ENCODE measurements at regions not wholly inside any gene's neighbourhood (a gene's known extent, or its start where the extent isn't known, plus 50 kb on each side); places are given as distances from the start of the nearest gene placed in this dataset.

- Histone ChIP-seq H2AFZ (ENCODE audit: low read depth, low read length) (no peak overlapping the region), H3K9ac (replicated peaks; ENCODE audit: extremely low read depth, insufficient read depth, low read length) (no peak overlapping the region), H3K27ac (ENCODE audit: insufficient read depth, low read depth, low read length) (no peak overlapping the region), H3K79me2 (ENCODE audit: control insufficient read depth, insufficient read depth, low read length) (no peaks in the 10 kb centered on the region), H3K9me1 (replicated peaks; ENCODE audit: control insufficient read depth, extremely low read depth, insufficient read depth, low read length) (no peaks in the 10 kb centered on the region), H3K4me3 (replicated peaks in 1 of 3; ENCODE audit: insufficient read depth in 1 of 3, low read depth in 1 of 3, low read length in 3 of 3) (no peak overlapping the region), H3K9me3 (replicated peaks; ENCODE audit: control insufficient read depth, insufficient read depth, low read length) (no peaks in the 10 kb centered on the region), H3K4me2 (ENCODE audit: insufficient read depth, low read length) (no peak overlapping the region), H3K27me3 (ENCODE audit: control insufficient read depth in 2 of 2, insufficient read depth in 2 of 2, low read length in 2 of 2) (no peaks in the 10 kb centered on the region), H3K36me3 (ENCODE audit: control insufficient read depth in 2 of 2, extremely low read depth in 1 of 2, insufficient read depth in 2 of 2, low read length in 2 of 2) (no peaks in the 10 kb centered on the region), H3K4me1 (ENCODE audit: control insufficient read depth, extremely low read depth, insufficient read depth, low read length) (no peaks in the 10 kb centered on the region), H4K20me1 (replicated peaks; ENCODE audit: control insufficient read depth, extremely low read depth, insufficient read depth, low read length) (no peaks in the 10 kb centered on the region)
- intact Hi-C loops (cut with micrococcal nuclease) = no loop called here
- DNase-seq (ENCODE audit: low read depth, low spot score) (no peak), FAIRE-seq (no peak)
- CTCF ChIA-PET = interaction anchor here (0.5 kb wide), 1 partner anchor 571 kb away, joined by 4 read pairs; no protein-coding TSS in a partner anchor
- dilution Hi-C loops (cut with MboI; ENCODE audit: extremely low pct_ligation_motif_present, low sequenced_read_pairs) = no loop called here
- no TSS peak for BruUV-seq (replicated peaks)
- TF ChIP-seq POLR2AphosphoS5 (IDR thresholded peaks at IDR 0.05; ENCODE audit: insufficient read depth, low read depth, low read length) (no peak), FOS (IDR thresholded peaks at IDR 0.05; ENCODE audit: borderline replicate concordance, insufficient read depth, low read length) (no peak), MAX (IDR thresholded peaks at IDR 0.05; ENCODE audit: insufficient read depth, insufficient read length) (no peak), MYC (IDR thresholded peaks at IDR 0.05; ENCODE audit: low read depth, low read length) (no peak), EZH2 (IDR thresholded peaks at IDR 0.05; ENCODE audit: borderline replicate concordance, low read depth, low read length, severe bottlenecking) (no peak), GATA2 (IDR thresholded peaks at IDR 0.05; ENCODE audit: insufficient read depth, insufficient read length, low read depth, low read length) (no peak), POLR2A (IDR thresholded peaks at IDR 0.05; ENCODE audit: low read depth, low read length) (no peak), JUN (IDR thresholded peaks at IDR 0.05; ENCODE audit: borderline replicate concordance, insufficient read depth, insufficient read length, low read depth) (no peak)
- POLR2A ChIA-PET = no interaction called here
These were observed 394.6 kb downstream of the MED13L start for GRCh38 chr12:115882936-115883335.

DNA sequence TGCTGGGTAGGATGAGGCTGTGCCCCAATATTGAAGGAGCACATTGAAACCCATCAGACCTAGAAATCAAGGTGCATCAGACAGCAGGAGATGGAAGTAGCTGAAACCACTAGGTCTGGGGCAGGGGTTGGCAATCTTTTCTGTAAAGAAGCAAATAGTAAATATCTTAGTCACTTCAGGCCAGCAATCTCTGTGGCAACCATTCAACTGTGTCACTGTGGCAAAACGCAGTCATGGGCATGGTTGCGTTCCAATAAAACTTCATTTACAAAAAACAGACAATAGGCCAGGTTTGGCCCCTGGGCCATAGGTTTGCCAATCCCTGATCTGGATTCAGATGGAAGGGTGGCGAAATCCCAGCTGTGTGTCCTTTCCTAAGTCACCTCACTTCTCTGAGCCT, 397.3 kb downstream of the MED13L start:
- Histone ChIP-seq H3K27me3 (ENCODE audit: control insufficient read depth in 2 of 2, insufficient read depth in 2 of 2, low read length in 2 of 2) (no peaks in the 10 kb centered on the region), H3K4me2 (ENCODE audit: insufficient read depth, low read length) (no peak overlapping the region), H4K20me1 (replicated peaks; ENCODE audit: control insufficient read depth, extremely low read depth, insufficient read depth, low read length) (no peaks in the 10 kb centered on the region), H3K4me3 (replicated peaks in 1 of 3; ENCODE audit: insufficient read depth in 1 of 3, low read depth in 1 of 3, low read length in 3 of 3) (no peak overlapping the region), H3K27ac (ENCODE audit: insufficient read depth, low read depth, low read length) (no peak overlapping the region), H2AFZ (ENCODE audit: low read depth, low read length) (no peak overlapping the region), H3K79me2 (ENCODE audit: control insufficient read depth, insufficient read depth, low read length) (no peaks in the 10 kb centered on the region), H3K4me1 (ENCODE audit: control insufficient read depth, extremely low read depth, insufficient read depth, low read length) (no peaks in the 10 kb centered on the region), H3K36me3 (ENCODE audit: control insufficient read depth in 2 of 2, extremely low read depth in 1 of 2, insufficient read depth in 2 of 2, low read length in 2 of 2) (no peaks in the 10 kb centered on the region), H3K9ac (replicated peaks; ENCODE audit: extremely low read depth, insufficient read depth, low read length) (no peak overlapping the region), H3K9me3 (replicated peaks; ENCODE audit: control insufficient read depth, insufficient read depth, low read length) (no peaks in the 10 kb centered on the region), H3K9me1 (replicated peaks; ENCODE audit: control insufficient read depth, extremely low read depth, insufficient read depth, low read length) (no peaks in the 10 kb centered on the region)
- TF ChIP-seq MAX (IDR thresholded peaks at IDR 0.05; ENCODE audit: insufficient read depth, insufficient read length) = no peak
- no peak for TF ChIP-seq JUN (IDR thresholded peaks at IDR 0.05; ENCODE audit: borderline replicate concordance, insufficient read depth, insufficient read length, low read depth)
- no peak for TF ChIP-seq POLR2AphosphoS5 (IDR thresholded peaks at IDR 0.05; ENCODE audit: insufficient read depth, low read depth, low read length)
- no peak for TF ChIP-seq MYC (IDR thresholded peaks at IDR 0.05; ENCODE audit: low read depth, low read length)
- no peak for TF ChIP-seq CTCF (IDR thresholded peaks at IDR 0.05; ENCODE audit: extremely low read depth in 1 of 2, insufficient read depth in 1 of 2, low read depth in 1 of 2, low read length in 2 of 2)
- TF ChIP-seq EZH2 (IDR thresholded peaks at IDR 0.05; ENCODE audit: borderline replicate concordance, low read depth, low read length, severe bottlenecking) = no peak
- ChIA-PET POLR2A (no interaction called here), CTCF (no interaction called here)
- DNase-seq (ENCODE audit: low read depth, low spot score) (no peak), FAIRE-seq (no peak)
- dilution Hi-C loops (cut with MboI; ENCODE audit: extremely low pct_ligation_motif_present, low sequenced_read_pairs) = no loop called here
- no TSS peak for BruUV-seq (replicated peaks)
- intact Hi-C loops (cut with micrococcal nuclease) = no loop called here

Data from endothelial cell of umbilical vein (primary cell).